LNCaP clone FGC (cell line): ENCODE measurements at regions not wholly inside any gene's neighbourhood (a gene's known extent, or its start where the extent isn't known, plus 50 kb on each side); places are given as distances from the start of the nearest gene placed in this dataset.

Experiments
- DNase-seq: peaks from one replicate; pipeline ENCODE4 v3.0.0-alpha.2; 2011; ENCODE audit warnings: low read depth
- H3K4me3 ChIP-seq: 2 replicates; pipeline ENCODE4 v1.5.1; 2011; ENCODE audit warnings: mild to moderate bottlenecking, low read depth, low read length, control low read depth
- TF ChIP-seq, protein P1 (sequence below): IDR thresholded peaks from 2 replicates; pipeline ENCODE4 v1.5.1; 2012; ENCODE audit warnings: mild to moderate bottlenecking; ENCODE audit not compliant: control insufficient read depth, insufficient read depth; ENCODE audit errors: extremely low read depth

DNA sequence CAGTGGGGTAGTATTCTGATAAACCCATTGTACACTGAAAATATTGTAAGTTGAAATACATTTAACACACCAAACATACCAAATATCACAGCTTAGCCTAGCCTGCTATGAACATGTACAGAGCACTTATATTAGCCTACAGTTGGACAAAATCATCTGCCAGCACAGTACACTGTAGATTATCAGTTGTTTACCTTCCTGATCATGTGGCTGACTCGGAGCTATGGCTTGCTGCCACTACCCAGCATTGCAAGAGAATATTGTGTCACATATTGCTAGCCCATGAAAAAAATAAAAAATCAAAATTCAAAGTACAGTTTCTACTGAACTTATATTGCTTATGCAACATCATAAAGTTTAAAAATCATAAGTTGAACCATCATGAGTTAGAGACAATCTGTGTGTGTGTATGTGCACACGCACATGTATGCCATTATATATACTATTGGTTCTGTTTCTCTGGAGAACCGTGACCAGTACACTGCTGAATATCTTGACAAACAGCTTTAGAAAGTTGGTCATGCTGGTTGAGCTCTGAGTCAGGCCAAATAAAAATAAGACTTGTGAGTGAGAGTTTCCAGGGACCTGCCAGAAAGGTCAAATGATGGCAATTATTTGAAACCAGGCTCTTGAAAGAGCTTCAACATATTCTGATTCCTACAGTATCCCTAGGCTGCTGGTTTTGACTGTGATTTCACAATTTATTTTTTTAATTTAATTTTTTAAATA is 238.5 kb downstream of the PRR32 start:
- peak; percentile 38 for DNase-seq
- TF ChIP-seq, protein P1, sequence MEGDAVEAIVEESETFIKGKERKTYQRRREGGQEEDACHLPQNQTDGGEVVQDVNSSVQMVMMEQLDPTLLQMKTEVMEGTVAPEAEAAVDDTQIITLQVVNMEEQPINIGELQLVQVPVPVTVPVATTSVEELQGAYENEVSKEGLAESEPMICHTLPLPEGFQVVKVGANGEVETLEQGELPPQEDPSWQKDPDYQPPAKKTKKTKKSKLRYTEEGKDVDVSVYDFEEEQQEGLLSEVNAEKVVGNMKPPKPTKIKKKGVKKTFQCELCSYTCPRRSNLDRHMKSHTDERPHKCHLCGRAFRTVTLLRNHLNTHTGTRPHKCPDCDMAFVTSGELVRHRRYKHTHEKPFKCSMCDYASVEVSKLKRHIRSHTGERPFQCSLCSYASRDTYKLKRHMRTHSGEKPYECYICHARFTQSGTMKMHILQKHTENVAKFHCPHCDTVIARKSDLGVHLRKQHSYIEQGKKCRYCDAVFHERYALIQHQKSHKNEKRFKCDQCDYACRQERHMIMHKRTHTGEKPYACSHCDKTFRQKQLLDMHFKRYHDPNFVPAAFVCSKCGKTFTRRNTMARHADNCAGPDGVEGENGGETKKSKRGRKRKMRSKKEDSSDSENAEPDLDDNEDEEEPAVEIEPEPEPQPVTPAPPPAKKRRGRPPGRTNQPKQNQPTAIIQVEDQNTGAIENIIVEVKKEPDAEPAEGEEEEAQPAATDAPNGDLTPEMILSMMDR = no peak
- no peak overlapping the region for H3K4me3 ChIP-seq

DNA sequence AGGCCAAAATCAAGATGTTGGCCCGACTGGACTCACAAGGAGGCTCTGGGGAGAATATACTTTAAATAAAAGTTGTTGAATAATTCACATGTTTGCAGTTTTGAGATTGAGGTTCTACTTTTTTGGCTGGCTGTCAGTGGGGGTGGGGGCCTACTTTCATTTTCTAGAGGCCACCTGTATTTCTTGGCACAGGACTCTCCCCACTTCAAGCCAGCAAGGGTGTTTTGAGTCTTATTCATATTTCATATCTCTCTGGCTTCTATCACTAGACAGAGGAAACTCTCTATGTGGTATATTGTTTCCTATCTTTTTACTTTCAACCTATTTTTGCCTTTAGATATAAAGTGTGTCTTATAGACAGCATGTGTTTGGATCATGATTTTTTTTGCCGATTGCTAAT is 266.4 kb downstream of the PRR32 start:
- no peak for DNase-seq
- TF ChIP-seq, protein P1 = no peak

DNA sequence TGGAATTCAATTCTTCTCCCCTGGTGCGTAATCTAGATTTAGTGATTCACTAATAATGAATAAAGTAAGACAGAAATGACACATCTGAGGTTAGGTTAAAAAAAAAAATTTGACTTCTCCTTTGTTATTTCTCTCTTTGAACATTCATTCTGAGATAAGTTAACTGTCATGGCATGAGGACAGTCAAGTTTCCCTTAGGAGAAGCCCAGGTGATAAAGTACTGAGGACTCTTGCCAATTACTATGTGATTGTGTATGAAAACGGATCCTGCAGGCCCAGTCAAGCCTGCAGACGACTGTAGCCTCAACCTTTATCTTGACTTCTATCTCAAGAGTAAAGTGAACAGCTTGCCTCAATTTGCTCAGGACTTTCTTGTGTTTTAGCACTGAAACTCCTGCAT is 293.2 kb downstream of the PRR32 start:
- DNase-seq = no peak
- no peak overlapping the region for H3K4me3 ChIP-seq
- TF ChIP-seq, protein P1 = no peak

More for the DNA sequence above, 266.4 kb downstream of the PRR32 start:
- no peak overlapping the region for H3K4me3 ChIP-seq

DNA sequence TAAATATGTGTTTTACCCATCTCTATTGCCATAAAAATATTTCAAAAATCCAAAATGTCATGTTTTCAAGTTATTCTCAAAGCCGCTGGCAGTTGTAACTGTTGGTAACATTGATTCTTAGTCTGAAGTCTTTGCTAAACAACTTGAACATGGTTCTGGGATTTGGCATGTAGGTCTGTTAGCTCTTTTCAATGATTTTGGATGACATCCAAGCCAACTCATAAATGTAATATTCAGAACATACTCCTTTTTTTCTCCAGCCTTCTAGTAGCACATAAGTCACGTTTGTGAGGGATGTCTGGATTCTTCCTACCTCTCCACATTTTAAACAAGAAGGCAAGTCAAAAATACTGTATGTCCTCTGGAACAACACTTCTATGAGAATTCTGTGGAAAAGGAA is 305.3 kb downstream of the PRR32 start:
- no peak for DNase-seq
- no peak overlapping the region for H3K4me3 ChIP-seq
- TF ChIP-seq, protein P1 = no peak

DNA sequence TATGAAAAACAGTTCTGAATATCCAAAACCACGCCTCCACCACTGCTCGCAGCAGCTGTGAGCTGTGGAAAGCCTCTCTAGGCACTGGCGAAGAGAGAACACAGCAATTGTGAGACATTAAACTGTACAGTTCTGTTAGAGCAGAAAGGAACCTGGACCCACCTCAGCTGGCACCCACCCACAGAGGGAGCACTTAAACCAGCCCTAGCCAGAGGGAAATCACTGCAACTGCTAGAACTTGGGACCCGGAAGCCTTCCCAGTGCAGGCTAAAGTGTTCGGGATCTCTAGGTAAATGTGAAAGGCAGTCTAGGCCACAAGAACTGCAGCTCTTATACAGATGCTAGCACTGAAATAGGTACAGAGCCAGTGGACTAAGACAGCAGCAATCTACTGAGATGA is 308.8 kb downstream of the PRR32 start:
- TF ChIP-seq, protein P1 = no peak
- no peak for DNase-seq
- no peak overlapping the region for H3K4me3 ChIP-seq

DNA sequence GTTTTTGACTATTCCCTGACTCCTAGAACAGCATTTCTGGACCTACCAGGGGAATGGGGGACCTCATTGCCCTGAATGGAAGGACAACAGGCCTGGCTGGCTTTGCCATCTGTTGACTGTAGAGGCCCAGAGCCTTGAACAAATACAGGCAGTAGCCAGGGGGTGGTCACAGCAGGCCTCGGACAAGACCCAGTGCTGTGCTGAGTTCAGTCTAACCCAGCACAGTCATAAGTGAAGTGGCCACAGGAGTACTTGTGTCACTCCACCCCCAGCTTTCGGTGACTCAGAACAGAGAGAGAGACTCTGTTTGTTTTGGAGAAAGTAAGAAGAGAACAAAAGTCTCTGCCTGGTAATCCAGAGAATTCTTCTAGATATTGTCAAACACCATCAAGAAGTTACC is 310.0 kb downstream of the PRR32 start:
- no peak overlapping the region for H3K4me3 ChIP-seq
- DNase-seq = no peak
- TF ChIP-seq, protein P1 = no peak

DNA sequence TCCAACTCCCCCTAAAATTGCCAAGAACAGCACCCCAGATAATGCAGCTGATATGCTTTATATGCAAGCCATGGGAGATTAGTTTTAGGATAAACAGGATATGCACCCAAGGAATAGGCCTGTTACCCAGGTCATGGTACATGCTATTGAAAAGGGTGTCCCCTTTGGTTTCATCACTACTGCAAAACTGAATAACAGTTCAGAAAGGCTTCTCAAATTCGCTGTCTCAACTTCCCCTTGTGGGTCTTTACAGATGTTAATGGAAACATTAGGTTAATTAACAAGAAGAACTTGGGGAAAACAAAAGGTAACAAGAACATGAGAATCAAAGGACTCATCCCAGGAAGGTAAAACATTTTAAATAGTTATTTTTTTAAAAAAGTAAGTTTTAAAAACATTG is 318.7 kb downstream of the PRR32 start:
- DNase-seq = no peak
- H3K4me3 ChIP-seq = no peak overlapping the region
- TF ChIP-seq, protein P1 = no peak
